Effector CD8-positive, alpha-beta T cell (primary cell): ENCODE measurements at regions not wholly inside any gene's neighbourhood (a gene's known extent, or its start where the extent isn't known, plus 50 kb on each side); places are given as distances from the start of the nearest gene placed in this dataset.

Experiments
- DNase-seq: peaks from one replicate; lab custom pipeline; 2025; lab: John Stamatoyannopoulos, UW

GRCh38 chr14:97655169-97655948 lies 858.2 kb downstream of the VRK1 start:
- DNase-seq: no peak

GRCh38 chr14:97657609-97658008 lies 860.4 kb downstream of the VRK1 start:
- no peak for DNase-seq

GRCh38 chr14:97687944-97688630 lies 890.9 kb downstream of the VRK1 start:
- no peak for DNase-seq

DNA sequence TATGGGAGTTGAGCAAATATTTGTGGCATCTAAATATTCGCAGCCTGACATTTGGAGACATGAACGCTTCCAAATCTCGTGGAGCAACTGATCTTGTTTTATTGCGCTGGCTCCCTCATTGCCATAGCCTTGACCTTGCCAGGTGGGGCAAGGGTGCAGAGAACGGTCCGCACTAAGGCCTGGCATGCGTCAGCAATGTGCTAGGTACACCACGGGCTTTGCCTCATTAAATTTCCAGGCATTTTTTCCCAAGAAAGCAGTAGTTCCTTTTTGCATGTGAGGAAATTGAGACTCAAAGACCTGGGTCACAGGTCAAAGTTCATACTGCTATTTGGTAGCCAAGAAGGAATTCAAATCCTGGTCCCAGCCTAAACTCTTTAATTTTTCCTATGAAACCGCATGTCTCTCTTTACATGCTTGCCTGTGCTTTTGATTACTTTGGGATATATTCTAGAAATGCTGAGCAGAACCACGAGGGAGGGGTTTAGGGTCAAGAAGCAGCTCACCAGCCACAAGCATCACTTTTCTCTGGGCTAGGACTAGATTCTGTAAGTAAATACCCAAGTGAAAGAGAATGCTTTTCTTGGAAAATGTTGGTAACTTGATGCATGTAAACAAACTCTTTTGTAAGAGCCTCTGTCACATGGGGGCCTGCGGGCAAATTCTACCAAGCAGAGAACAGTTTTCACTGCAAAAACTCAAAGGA lies 891.6 kb downstream of the VRK1 start:
- DNase-seq: no peak

DNA sequence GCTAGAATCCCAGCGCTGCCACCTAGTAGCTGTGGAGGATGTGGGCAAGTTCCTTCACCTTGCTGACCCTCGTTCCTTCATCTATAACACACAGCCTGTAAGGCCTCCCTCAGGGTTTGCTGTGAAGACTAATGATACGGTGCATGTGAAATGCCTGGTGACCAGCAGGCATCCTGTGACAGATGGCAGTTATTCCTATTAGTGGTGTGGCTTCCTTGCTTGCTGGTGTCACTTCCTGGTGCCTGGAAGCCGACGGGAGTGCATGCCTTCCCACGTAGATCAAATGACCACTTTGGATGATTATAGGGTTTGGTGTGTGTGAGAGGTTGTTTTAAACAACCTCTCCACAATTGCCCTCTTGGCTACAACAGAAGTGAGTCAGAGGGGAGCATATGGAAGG lies 894.9 kb downstream of the VRK1 start:
- no peak for DNase-seq

DNA sequence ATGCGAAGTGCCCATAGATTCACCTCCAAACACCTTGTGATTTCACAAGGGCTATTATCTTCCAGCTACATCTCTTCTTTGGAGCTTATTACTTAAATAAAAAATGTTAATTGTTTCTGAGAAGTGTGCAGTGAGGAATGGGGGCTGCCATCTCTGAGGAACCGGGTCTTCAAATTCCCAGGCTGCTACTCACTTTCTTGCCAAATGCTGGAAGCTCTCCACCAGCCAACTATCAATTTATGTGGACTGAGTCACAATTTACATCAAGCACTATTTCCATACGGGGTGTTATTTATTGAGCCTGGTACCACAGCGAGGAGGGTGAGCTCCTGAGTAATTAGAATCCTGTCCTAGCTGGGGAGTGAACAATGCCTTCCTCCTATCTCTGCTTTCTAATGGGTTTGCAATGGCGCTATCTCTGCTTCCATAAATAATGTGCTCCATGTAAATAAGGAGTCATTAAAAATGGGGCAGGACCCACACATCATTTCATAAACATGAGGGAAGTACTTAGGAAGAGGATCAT lies 898.3 kb downstream of the VRK1 start:
- no peak for DNase-seq

GRCh38 chr14:97697772-97698171 lies 900.6 kb downstream of the VRK1 start:
- DNase-seq: no peak

DNA sequence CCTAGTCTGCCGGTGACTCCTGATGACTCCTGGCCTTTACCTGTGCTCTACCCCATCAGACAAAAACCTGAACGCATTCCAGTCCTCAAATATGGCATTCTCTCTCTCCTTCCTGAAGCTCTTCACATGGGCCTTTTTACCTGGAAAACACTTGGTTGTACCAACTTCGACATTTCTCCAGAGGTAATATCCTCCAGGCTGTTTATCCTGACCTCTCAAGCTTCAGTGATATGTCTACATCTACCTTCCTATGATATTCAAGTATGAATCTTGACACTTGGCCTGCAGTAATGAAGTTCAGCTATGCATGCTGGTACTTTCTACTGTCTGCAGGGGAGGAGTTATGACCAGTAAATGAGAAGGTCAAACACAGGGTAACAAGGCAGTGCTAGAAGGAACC lies 901.8 kb downstream of the VRK1 start:
- DNase-seq: no peak

GRCh38 chr14:97703006-97703760 lies 906.0 kb downstream of the VRK1 start:
- DNase-seq: no peak

- no peak for DNase-seq
These were observed 907.2 kb downstream of the VRK1 start for GRCh38 chr14:97704316-97704885.

DNA sequence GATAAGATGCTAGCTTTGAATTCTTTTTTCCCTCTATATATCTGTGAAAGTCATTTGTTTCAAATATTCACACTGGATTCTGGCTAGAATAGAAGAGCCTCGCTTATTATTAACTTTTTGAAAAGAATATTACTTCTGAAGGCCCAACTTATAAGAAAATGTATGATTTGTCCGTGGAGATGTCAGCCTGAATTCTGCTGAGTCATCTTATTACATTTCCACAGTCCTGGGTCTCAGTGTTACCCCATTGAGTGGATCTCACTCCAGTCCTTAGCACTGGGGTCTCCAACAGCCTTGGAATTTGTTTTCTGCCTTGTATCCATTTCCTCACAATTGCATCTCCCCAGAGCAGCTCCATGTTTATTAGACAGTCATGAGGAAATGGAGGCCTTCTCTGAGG lies 907.9 kb downstream of the VRK1 start:
- DNase-seq: no peak

DNA sequence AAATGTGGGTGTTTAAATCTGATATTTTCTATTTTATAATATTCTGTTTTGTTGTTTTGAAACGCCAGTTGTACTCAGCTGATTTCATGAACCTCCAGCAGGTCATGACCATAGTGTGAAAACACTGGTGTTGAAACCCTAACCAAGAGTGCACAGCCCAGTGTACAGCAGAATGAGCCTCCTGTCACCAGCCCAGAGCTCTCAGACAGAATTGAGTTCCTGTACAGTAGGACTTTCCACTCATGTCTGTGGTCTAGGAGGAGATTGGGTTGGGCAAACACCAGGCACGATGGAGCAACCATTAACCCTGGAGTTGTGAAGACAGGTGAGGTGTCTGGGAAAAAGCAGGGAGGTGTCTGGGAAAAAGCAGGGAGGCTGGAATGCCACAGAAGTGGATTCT lies 908.8 kb downstream of the VRK1 start:
- DNase-seq: no peak

GRCh38 chr14:97706819-97707218 lies 909.6 kb downstream of the VRK1 start:
- DNase-seq: no peak

DNA sequence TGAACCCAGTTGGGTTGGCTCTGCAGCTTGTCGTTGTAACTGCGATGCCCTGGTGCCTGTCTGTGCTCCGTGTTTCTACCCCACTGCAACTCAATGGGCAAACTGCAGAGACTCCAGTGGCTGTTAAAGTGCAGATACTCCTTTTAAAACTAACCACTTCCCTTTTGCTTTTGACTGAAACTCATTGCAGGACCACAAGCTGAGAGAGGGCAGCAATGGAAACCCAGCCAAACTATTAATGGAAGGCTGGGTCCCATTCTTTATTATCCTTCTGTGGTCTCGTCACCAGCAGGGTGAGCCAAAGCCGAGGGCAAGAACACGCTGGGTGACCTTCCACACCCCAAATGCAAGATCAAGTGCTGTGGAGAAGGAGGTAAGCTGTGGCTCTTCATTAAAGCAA lies 910.4 kb downstream of the VRK1 start:
- no peak for DNase-seq

- no peak for DNase-seq
These were observed 912.4 kb downstream of the VRK1 start for GRCh38 chr14:97709552-97709951.

DNA sequence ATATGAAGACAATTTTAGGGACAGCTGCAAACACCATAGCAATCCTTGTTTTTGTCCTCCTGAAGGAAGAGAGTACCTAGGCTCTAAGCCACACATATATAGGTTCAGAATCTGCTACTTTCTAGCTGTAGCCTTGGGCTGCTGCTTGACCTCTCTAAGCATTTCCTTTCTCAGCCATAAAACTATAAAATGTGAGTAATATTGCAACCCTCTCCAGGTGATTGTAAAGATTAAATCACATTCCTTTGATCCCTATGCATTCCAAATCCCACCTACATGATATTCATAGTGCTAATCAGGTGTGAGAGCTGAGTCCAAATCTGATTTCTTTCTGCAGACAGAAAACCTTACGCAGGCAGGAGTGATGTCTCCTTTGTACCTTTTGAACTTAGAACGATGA lies 913.5 kb downstream of the VRK1 start:
- no peak for DNase-seq

- no peak for DNase-seq
These were observed 915.3 kb downstream of the VRK1 start for GRCh38 chr14:97712471-97712870.

- DNase-seq: no peak
These were observed 915.8 kb downstream of the VRK1 start for GRCh38 chr14:97713023-97713422.

GRCh38 chr14:97718886-97719442 lies 921.8 kb downstream of the VRK1 start:
- DNase-seq: no peak

DNA sequence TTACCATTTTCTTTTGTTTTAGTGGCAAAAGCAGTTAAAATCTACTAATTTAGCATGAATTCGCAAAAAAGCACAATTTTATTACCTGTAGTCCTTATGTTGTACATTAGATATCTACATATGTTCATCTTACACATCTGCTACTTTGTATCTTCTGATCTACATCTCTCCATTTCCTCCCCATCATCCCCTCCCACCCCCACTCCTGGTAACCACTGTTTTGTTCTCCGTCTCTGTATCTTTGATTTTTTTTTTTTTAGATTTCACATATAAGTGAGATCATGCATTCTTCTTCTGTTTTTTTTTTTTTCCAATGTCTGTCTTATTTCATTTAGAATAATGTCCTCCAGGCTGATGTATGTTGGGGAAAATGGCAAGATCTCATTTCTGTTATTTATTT lies 922.7 kb downstream of the VRK1 start:
- peak; percentile 27 for DNase-seq

GRCh38 chr14:97723351-97723750 lies 926.2 kb downstream of the VRK1 start:
- DNase-seq: no peak
